NCI-H510A (cell line): ENCODE measurements at regions not wholly inside any gene's neighbourhood (a gene's known extent, or its start where the extent isn't known, plus 50 kb on each side); places are given as distances from the start of the nearest gene placed in this dataset.
"Not testable (repeated sequence)": the region's sequence is repeated elsewhere in the genome, so short reads cannot be mapped to it uniquely, and the experiment has no call there.

Experiments
- DNase-seq: peaks from one replicate; lab custom pipeline; 2025; lab: John Stamatoyannopoulos, UW

DNA sequence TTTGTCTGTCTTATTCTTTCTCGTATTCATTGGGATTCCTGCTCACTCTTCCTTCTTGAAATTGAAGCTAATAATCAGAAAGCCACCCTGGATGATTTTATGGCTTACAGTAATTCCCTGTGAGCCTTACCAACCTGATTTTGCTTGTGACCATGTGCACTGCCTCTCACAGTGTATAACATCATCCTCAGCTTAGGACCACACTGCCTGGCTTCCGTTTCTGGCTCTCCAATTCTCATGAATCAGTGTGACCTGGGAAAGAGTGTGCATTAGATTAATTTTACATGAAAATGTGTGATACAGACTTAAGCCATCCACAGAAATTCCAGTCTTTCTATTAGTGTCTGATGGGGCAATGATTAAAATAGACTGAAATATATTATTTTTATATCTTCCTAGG lies 126.8 kb upstream of the DMRT1 start:
- DNase-seq = no peak

DNA sequence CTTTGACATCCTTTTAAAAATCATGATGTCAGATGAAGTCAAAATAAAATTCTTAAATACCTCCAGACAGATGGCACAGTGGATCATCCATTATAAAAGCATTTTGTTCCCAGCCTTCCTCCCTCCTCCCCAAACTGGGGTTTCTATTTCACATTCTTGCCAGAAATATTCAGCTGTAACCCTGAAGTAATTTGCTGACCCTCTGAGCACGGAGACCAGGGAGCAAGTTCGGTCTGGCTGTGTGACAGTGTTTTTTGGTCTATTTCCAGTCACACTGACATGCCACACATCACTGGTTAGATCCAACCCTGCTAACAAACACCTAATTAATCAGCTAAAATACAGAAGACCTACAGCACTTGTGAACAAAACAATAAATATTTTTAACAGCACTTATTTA lies 126.2 kb upstream of the DMRT1 start:
- no peak for DNase-seq

- no peak for DNase-seq
Observed at GRCh38 chr9:715743-716400, 125.6 kb upstream of the DMRT1 start.

DNA sequence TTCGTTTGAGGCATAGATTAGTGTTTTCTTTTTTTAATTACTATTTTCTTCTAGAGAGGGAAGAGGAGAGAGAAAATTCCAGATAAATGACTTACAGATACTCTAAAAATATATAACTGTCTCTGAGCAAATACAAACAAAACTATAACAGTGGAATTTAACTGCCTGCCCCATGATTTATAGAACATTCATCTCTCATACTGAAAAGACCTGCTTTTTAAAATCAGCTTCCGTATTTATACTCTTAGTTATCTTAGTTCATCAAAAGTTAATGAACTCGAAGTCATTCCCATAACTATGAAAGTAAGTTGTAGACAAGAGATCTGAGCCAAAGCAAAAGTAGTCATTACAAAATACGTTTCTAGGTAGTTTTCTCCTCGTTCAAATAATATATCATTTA lies 123.8 kb upstream of the DMRT1 start:
- DNase-seq = no peak

GRCh38 chr9:720239-720881 lies 121.1 kb upstream of the DMRT1 start:
- DNase-seq = no peak

GRCh38 chr9:722388-722980 lies 119.0 kb upstream of the DMRT1 start:
- no peak for DNase-seq

DNA sequence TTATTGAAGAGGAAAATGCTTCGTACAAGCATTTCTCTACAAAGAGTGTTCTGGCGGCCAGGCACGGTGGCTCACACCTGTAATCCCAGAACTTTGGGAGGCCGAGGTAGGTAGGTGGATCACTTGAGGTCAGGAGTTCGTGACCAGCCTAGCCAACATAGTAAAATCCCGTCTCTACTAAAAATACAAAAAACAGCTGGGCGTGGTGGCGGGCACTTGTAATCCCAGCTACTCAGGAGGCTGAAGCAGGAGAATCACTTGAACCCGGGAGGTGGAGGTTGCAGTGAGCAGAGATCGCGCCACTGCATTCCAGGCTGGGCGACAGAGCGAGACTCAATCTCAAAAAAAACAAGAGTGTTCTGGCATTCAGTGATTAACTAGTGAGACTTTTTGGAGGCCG lies 117.0 kb upstream of the DMRT1 start:
- not testable (repeated sequence) for DNase-seq

DNA sequence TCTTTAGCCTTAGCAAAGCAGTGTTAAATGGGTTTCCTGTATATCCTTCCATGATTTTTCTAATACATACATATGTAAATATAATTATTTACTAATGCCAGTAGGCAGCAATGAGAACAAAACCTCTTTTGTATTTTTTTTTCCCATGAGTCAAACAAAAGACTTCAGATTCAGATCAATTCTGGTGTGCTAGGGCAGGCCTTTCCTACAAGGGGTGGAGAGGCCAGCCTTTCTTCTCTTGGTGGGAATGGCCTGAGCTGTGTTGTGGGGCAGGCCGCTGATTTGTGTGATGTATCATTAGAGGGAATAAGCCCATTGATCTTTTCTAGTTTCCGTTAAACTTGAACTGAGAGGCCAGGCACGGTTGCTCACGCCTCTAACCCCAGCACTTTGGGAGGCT lies 115.5 kb upstream of the DMRT1 start:
- DNase-seq = no peak

DNA sequence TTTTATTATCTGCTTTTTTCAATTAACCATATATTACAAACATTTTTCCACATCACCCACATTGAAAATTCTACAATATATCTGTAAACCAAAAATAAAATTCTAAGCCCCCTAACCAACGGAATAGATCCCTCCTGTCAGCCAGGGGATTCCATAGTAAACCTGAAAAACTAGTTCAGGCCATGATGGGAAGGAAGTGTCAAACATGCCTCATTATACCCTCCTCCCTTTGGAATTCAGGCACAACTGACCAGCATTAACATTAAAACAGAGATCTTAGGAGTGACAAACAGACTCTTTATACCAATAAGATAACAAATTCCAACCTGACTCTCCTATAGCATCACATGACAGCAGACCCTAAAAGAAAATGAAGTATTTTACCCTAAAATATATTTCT lies 113.7 kb upstream of the DMRT1 start:
- DNase-seq = no peak

GRCh38 chr9:728535-728934 lies 113.0 kb upstream of the DMRT1 start:
- no peak for DNase-seq

DNA sequence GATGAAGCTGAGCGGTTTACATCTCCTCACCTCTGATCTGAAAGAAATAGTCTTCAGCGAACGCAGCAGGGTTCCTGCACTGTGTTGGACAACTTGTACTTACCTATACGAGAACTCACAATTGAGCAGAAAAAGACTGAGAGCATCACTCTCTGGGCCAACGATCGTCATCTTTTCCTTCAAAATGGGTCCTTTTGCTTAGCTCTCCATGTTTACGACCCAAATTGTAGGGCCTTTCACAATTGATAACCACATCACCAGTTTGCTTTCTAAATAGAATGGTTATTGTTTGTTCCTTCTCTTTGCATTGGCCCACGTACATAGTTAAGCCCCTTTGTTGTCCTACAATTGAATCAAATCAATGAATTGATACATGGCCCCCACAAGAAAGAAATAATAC lies 110.0 kb upstream of the DMRT1 start:
- no peak for DNase-seq

GRCh38 chr9:734831-735511 lies 106.5 kb upstream of the DMRT1 start:
- no peak for DNase-seq

DNA sequence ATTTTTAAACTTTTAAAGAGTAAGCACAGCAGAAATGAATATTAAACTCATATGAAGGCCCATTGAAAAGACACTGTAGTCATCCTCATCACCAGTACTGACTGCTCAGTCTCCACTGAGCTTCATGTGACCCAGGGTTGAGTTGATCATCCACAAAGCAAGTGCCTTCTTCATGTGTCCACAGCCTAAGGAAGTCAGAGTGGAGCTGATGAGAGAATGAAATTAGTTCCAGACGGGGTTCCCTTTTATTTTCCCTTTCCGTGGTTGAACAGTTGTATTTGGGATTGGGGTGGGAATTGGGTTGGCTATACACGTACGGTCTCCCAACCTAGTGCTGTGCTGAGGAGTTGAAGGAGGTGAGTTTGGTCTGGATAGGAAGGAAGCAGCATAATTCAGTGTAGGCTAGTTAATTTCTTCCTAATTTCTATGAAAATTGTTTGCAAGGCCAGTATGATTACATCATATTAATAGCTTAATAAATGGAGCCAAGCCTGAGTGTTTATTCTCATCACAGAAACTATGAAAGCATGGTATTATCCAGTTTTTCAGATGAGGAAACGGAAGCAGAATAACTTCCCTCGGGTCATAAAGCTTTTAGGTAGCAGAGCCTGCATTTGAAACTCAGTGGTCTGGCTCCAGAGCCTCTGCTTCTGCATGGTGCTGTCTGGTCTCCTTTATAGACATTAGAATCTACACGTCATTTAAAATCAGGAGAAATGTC lies 103.9 kb upstream of the DMRT1 start:
- DNase-seq = no peak

GRCh38 chr9:738209-738915 lies 103.1 kb upstream of the DMRT1 start:
- no peak for DNase-seq

- DNase-seq = no peak
Observed at GRCh38 chr9:739362-739761, 102.1 kb upstream of the DMRT1 start.

GRCh38 chr9:740221-740620 lies 101.3 kb upstream of the DMRT1 start:
- DNase-seq = no peak

DNA sequence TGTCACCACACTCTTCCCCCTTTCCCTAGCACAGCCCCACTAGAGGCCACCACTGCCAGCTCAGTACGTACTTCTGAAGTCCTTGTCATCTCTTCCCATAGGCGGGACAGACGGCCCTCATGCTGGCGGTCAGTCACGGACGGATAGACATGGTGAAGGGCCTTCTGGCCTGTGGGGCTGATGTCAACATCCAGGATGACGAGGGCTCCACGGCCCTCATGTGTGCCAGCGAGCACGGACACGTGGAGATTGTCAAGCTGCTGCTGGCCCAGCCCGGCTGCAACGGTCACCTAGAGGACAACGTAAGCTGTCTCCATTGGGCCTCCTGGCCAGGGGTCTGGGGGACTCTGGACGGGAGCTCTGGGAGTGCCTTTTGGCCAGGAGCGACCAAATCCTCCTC lies 99.4 kb upstream of the DMRT1 start:
- no peak for DNase-seq

DNA sequence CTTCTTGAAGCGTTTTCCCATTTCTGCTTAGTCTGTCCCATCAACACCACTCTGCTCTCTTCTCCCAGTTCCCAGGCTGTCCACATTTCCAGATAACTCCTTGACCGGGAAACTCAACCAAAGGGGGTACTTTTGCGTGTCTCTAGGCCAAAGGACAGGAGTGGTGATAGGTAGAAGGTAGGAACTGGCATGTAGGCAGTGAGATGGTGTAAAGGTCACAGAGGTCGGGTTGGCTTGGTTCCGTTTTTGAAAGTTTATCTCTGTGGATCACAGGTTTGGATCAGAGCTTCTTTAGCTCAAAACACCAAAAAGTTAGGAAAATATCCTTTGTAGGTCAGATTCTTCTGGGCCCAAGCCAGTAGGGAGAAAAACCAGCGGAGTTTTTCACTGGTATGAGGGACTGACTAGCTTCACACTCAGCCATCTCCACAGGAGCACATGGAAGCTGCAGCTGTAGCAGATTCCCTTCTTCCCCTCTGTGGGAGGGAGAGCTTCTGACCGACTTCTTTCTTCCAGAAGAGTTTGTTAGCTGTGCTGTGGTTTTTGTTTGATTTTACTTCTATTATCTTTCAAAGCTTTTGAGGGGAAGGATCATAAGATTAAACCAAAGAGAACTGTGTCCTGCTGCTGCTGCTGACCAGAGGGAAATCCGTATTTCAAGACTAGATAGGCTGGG lies 98.4 kb upstream of the DMRT1 start:
- DNase-seq = no peak

DNA sequence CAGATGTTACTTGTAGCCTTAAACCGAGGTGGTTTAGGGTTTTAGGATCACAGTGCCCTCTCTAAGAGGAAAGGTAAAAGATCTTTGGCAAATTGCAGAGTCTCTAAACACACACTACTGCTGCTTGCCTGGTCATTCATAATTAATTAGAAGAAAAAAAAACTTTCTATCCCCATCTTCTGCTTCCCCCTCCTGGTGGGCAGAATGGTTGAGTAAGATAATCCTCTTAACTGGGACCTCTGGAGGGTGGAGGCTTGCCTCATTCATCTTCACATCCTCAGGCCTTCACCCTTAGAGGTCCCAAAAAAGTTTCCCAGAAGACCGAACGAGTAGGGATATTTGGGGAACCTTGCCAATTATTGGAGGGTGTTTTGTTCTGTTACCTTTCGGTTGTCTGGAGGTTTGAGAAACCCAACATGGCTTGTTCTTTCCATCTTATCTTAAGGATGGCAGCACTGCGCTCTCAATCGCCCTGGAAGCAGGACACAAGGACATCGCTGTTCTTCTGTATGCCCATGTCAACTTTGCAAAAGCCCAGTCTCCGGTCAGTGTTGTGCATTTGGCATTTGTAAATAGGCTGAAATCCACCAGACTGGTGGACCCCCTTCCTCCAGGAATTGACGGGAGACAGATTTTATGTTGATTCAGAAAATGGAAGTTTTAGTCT lies 97.3 kb upstream of the DMRT1 start:
- no peak for DNase-seq

DNA sequence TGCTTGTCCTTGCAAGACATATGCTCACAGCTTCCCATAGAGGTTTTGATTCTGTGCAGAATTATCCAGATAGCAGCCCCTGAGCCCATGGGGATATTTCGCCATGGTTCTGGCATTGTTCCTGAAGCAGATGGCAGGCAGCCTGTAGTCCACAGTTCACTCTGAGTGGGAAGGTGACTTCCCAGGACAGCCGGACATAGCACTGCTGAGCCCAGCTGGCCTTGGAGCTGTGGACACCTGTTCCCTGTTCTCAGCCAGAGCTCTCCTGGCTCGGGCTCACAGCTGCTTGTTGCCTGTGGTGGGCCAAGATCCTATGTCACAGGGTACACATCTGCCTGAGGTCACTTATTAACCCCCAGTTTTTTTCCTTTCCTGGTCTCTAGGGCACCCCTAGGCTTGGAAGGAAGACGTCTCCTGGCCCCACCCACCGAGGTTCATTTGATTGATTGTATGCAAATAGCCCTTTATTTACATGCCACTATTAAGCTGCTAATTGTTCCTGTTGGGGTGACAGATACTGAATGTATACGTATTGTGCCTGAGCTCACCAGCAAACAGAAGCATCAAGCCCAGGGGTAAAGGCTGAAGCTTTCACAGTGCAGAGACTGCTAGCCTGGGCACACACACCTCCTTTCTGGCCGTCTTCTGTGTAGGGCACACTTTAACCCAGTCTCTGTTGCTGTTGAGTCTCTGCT lies 96.6 kb upstream of the DMRT1 start:
- DNase-seq = no peak
